ENCODE measurements at regions not wholly inside any gene's neighbourhood (a gene's known extent, or its start where the extent isn't known, plus 50 kb on each side); places are given as distances from the start of the nearest gene placed in this dataset.

DNA sequence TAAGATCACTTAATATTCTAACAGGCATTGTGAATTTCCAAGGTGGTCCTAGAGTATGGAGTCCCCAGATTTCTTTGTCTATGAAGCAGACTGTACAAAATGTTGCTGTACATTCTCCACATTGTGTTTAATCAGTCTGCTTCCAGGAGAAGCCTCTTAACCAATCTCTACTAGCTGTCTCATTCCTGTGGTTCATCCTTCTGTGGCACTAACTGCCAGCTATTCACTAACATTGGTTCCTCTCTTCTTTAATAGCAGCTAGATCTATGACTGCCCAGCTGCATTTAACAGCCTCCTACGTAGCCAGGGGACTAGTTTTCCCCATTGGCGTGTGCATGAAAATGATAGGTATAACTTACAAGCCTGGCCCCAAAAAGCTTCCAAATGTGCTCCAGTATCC, 395.4 kb downstream of the SAMD5 start:
- Histone ChIP-seq H3K9me2 (ENCODE audit: low read depth, low read length) (no peaks in the 10 kb centered on the region), H3K4me1 (ENCODE audit: insufficient read depth, low read length, severe bottlenecking) (no peaks in the 10 kb centered on the region)

GRCh38 chr6:147904416-147904815, 395.9 kb downstream of the SAMD5 start:
- Histone ChIP-seq H3K36me3 (ENCODE audit: insufficient read depth, low read length) (no peaks in the 10 kb centered on the region), H3K4me3 (ENCODE audit: low read depth, low read length, poor library complexity, severe bottlenecking) (no peak overlapping the region), H2AFZ (ENCODE audit: low read length) (no peak overlapping the region), H3F3A (ENCODE audit: insufficient read depth, low read length) (no peaks in the 10 kb centered on the region), H4K20me1 (ENCODE audit: insufficient read depth, low read length) (no peaks in the 10 kb centered on the region), H3K27ac (ENCODE audit: low read depth, low read length, poor library complexity, severe bottlenecking) (no peak overlapping the region), H3K79me2 (ENCODE audit: insufficient read depth, low read length) (no peaks in the 10 kb centered on the region), H3K4me2 (ENCODE audit: low read length) (no peak overlapping the region), H3K4me1 (ENCODE audit: insufficient read depth, low read length, severe bottlenecking) (no peaks in the 10 kb centered on the region), H3K9me2 (ENCODE audit: low read depth, low read length) (no peaks in the 10 kb centered on the region), H3K9ac (ENCODE audit: low read length) (no peak overlapping the region), H3K9me3 (ENCODE audit: low read length) (no peaks in the 10 kb centered on the region), H3K27me3 (ENCODE audit: insufficient read depth, low read length) (0 out of 2 replicates have a peak, but pooled peaks cover 3% of the 10 kb centered on the region)
- TF ChIP-seq, protein P1, sequence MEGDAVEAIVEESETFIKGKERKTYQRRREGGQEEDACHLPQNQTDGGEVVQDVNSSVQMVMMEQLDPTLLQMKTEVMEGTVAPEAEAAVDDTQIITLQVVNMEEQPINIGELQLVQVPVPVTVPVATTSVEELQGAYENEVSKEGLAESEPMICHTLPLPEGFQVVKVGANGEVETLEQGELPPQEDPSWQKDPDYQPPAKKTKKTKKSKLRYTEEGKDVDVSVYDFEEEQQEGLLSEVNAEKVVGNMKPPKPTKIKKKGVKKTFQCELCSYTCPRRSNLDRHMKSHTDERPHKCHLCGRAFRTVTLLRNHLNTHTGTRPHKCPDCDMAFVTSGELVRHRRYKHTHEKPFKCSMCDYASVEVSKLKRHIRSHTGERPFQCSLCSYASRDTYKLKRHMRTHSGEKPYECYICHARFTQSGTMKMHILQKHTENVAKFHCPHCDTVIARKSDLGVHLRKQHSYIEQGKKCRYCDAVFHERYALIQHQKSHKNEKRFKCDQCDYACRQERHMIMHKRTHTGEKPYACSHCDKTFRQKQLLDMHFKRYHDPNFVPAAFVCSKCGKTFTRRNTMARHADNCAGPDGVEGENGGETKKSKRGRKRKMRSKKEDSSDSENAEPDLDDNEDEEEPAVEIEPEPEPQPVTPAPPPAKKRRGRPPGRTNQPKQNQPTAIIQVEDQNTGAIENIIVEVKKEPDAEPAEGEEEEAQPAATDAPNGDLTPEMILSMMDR (IDR thresholded peaks at IDR 0.05; ENCODE audit: low read length): no peak
- no peak for TF ChIP-seq EZH2 (IDR thresholded peaks at IDR 0.05; ENCODE audit: borderline replicate concordance, low read length)

More for the DNA sequence above, 395.4 kb downstream of the SAMD5 start:
- Histone ChIP-seq H3K79me2 (ENCODE audit: insufficient read depth, low read length) (no peaks in the 10 kb centered on the region), H2AFZ (ENCODE audit: low read length) (no peak overlapping the region), H3K27ac (ENCODE audit: low read depth, low read length, poor library complexity, severe bottlenecking) (no peak overlapping the region), H4K20me1 (ENCODE audit: insufficient read depth, low read length) (no peaks in the 10 kb centered on the region), H3K36me3 (ENCODE audit: insufficient read depth, low read length) (no peaks in the 10 kb centered on the region), H3K9me3 (ENCODE audit: low read length) (no peaks in the 10 kb centered on the region), H3K9ac (ENCODE audit: low read length) (no peak overlapping the region), H3K4me3 (ENCODE audit: low read depth, low read length, poor library complexity, severe bottlenecking) (no peak overlapping the region), H3F3A (ENCODE audit: insufficient read depth, low read length) (no peaks in the 10 kb centered on the region), H3K27me3 (ENCODE audit: insufficient read depth, low read length) (0 out of 2 replicates have a peak, but pooled peaks cover 3% of the 10 kb centered on the region), H3K4me2 (ENCODE audit: low read length) (no peak overlapping the region)
- no peak for TF ChIP-seq EZH2 (IDR thresholded peaks at IDR 0.05; ENCODE audit: borderline replicate concordance, low read length)
- TF ChIP-seq, protein P1 (IDR thresholded peaks at IDR 0.05; ENCODE audit: low read length): no peak

- H2AFZ ChIP-seq (ENCODE audit: low read length): no peak overlapping the region
- no peak overlapping the region for H3K4me3 ChIP-seq (ENCODE audit: low read depth, low read length, poor library complexity, severe bottlenecking)
- H3K4me2 ChIP-seq (ENCODE audit: low read length): no peak overlapping the region
- TF ChIP-seq, protein P1 (IDR thresholded peaks at IDR 0.05; ENCODE audit: low read length): no peak
- TF ChIP-seq EZH2 (IDR thresholded peaks at IDR 0.05; ENCODE audit: borderline replicate concordance, low read length): no peak
- H3K27me3 ChIP-seq (ENCODE audit: insufficient read depth, low read length): 0 out of 2 replicates have a peak, but pooled peaks cover 3% of the 10 kb centered on the region
- no peaks in the 10 kb centered on the region for H3F3A ChIP-seq (ENCODE audit: insufficient read depth, low read length)
- H3K9ac ChIP-seq (ENCODE audit: low read length): no peak overlapping the region
- no peaks in the 10 kb centered on the region for H4K20me1 ChIP-seq (ENCODE audit: insufficient read depth, low read length)
- H3K79me2 ChIP-seq (ENCODE audit: insufficient read depth, low read length): no peaks in the 10 kb centered on the region
- H3K4me1 ChIP-seq (ENCODE audit: insufficient read depth, low read length, severe bottlenecking): no peaks in the 10 kb centered on the region
- no peaks in the 10 kb centered on the region for H3K9me3 ChIP-seq (ENCODE audit: low read length)
- no peaks in the 10 kb centered on the region for H3K36me3 ChIP-seq (ENCODE audit: insufficient read depth, low read length)
- H3K9me2 ChIP-seq (ENCODE audit: low read depth, low read length): no peaks in the 10 kb centered on the region
- no peak overlapping the region for H3K27ac ChIP-seq (ENCODE audit: low read depth, low read length, poor library complexity, severe bottlenecking)
Observed at GRCh38 chr6:147905711-147906110, 397.2 kb downstream of the SAMD5 start.

All from OCI-LY1 (cell line).